ENCODE measurements at regions not wholly inside any gene's neighbourhood (a gene's known extent, or its start where the extent isn't known, plus 50 kb on each side); places are given as distances from the start of the nearest gene placed in this dataset.

DNA sequence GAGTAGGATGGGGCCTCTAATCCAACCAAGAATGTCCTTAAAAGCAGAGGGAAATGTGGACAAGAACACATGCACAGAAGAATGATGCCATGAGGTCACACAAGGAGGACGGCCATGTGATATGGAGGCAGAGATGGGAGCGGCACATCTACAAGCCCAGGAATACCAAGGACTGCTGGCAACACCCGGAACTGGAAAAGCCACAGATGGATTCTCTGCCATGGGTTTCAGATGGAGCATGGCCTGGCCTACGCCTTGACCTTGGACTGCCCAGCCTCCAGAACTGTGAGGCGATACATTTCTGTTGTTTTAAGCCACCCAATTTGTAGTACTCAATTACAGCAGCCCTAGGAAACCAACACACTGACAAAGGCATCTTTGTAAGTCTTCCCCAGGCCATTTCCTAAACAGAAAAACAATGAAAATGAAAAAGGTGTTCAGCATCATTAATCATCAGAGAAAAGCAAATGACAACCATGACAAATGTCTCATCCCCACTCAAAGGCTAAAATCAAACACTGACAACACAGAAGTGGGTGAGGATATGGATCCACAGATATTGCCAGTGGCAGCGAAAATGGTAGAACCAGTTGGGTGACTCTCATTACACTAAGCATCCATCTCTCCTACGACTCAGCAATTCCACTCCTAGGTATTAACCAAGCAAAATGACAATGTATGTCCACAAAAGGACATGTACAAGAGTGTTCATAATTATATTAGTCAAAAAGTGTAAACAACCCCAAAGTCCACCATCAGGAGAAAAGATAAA lies 76.9 kb upstream of the CNEP1R1 start:
- TF ChIP-seq, protein P1, sequence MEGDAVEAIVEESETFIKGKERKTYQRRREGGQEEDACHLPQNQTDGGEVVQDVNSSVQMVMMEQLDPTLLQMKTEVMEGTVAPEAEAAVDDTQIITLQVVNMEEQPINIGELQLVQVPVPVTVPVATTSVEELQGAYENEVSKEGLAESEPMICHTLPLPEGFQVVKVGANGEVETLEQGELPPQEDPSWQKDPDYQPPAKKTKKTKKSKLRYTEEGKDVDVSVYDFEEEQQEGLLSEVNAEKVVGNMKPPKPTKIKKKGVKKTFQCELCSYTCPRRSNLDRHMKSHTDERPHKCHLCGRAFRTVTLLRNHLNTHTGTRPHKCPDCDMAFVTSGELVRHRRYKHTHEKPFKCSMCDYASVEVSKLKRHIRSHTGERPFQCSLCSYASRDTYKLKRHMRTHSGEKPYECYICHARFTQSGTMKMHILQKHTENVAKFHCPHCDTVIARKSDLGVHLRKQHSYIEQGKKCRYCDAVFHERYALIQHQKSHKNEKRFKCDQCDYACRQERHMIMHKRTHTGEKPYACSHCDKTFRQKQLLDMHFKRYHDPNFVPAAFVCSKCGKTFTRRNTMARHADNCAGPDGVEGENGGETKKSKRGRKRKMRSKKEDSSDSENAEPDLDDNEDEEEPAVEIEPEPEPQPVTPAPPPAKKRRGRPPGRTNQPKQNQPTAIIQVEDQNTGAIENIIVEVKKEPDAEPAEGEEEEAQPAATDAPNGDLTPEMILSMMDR (IDR thresholded peaks at IDR 0.05; ENCODE audit: unreplicated experiment): no peak
- Mint-ChIP-seq H3K27me3 (no peaks in the 10 kb centered on the region), H3K27ac (no peak overlapping the region), H3K4me3 (ENCODE audit: low read depth) (no peak overlapping the region), H3K36me3 (ENCODE audit: insufficient read depth) (no peaks in the 10 kb centered on the region), H3K9me3 (ENCODE audit: low read depth) (peaks cover 9% of the 10 kb centered on the region), H3K4me1 (ENCODE audit: low read depth) (peaks cover 5% of the 10 kb centered on the region)
- DNase-seq (ENCODE audit: low spot score, unreplicated experiment): no peak

DNA sequence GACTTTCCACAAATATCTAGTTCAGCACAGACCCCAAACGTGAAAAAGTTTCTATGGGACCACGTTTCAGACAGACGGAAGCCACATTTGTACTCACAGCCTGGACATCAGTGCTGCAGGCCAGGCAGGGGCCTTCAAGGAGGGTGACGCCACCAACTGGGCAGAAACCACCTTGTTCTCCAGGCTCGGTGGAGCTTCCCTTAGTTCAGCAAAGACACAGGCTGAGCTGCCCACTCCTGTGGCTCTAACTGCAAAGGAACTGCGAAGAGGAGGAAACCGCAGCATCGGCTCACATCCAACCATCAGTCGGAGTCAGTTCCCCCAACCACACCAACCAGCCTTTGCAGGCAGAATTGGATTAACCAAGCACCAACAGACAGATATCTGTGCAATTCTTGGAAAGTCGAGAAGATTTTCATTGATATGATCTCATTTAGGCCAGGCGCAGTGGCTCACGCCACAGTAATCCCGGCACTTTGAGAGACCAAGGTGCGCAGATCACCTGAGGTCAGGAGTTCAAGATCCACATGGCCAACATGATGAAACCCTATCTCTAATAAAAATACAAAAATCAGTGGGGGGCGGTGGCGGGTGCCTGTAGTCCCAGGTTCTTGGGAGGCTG lies 73.3 kb upstream of the CNEP1R1 start:
- Mint-ChIP-seq H3K4me3 (ENCODE audit: low read depth) (no peak overlapping the region), H3K36me3 (ENCODE audit: insufficient read depth) (no peaks in the 10 kb centered on the region), H3K27ac (no peak overlapping the region), H3K9me3 (ENCODE audit: low read depth) (peaks cover 9% of the 10 kb centered on the region), H3K4me1 (ENCODE audit: low read depth) (no peaks in the 10 kb centered on the region), H3K27me3 (peaks cover 5% of the 10 kb centered on the region)
- DNase-seq (ENCODE audit: low spot score, unreplicated experiment): no peak
- TF ChIP-seq, protein P1 (IDR thresholded peaks at IDR 0.05; ENCODE audit: unreplicated experiment): no peak

DNA sequence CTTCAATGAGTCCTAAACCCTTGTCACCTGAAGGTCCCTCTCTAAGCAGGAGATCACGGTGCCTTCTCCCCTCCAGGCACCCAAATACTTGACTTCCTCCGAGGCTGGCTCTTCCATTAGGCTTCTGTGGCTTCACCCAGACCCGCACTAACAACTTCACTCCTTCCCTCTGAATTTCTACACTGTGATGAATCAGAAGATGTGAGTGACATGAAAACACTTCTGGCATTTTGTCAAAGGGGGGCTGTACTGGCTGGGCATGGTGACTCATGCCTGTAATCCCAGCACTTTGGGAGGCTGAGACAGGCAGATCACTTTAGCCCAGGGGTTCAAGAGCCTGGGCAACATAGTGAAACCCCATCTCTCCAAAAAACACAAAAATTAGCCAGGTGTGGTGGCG lies 72.6 kb upstream of the CNEP1R1 start:
- H3K27me3 Mint-ChIP-seq: peaks cover 5% of the 10 kb centered on the region
- no peak overlapping the region for H3K4me3 Mint-ChIP-seq (ENCODE audit: low read depth)
- no peaks in the 10 kb centered on the region for H3K36me3 Mint-ChIP-seq (ENCODE audit: insufficient read depth)
- peak overlapping the region; percentile 79 for H3K27ac Mint-ChIP-seq
- peaks cover 9% of the 10 kb centered on the region for H3K9me3 Mint-ChIP-seq (ENCODE audit: low read depth)
- no peak for DNase-seq (ENCODE audit: low spot score, unreplicated experiment)
- TF ChIP-seq, protein P1 (IDR thresholded peaks at IDR 0.05; ENCODE audit: unreplicated experiment): no peak
- no peaks in the 10 kb centered on the region for H3K4me1 Mint-ChIP-seq (ENCODE audit: low read depth)

DNA sequence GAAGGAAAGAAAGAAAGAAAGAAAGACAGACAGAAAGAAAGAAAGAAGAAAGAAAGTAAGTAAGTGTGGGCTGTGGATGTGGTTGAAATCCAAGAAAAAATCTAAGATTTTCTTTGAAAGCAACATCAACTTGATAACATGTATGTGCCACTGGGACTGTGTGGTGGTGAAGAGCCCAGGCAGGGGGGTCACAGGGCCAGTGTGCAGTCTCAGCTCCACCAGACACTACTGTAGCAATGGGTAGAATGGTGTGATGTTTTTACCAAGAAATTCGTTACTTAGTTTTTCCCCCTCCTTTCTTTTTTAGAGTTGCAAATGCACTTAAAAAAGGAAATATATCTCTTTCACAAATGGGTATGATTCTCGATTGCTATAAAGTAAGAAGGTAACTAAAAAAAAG lies 71.9 kb upstream of the CNEP1R1 start:
- Mint-ChIP-seq H3K4me1 (ENCODE audit: low read depth) (peaks cover 2% of the 10 kb centered on the region), H3K27ac (no peak overlapping the region), H3K27me3 (peaks cover 5% of the 10 kb centered on the region), H3K36me3 (ENCODE audit: insufficient read depth) (no peaks in the 10 kb centered on the region), H3K9me3 (ENCODE audit: low read depth) (peaks cover 9% of the 10 kb centered on the region), H3K4me3 (ENCODE audit: low read depth) (no peak overlapping the region)
- TF ChIP-seq, protein P1 (IDR thresholded peaks at IDR 0.05; ENCODE audit: unreplicated experiment): no peak
- no peak for DNase-seq (ENCODE audit: low spot score, unreplicated experiment)

DNA sequence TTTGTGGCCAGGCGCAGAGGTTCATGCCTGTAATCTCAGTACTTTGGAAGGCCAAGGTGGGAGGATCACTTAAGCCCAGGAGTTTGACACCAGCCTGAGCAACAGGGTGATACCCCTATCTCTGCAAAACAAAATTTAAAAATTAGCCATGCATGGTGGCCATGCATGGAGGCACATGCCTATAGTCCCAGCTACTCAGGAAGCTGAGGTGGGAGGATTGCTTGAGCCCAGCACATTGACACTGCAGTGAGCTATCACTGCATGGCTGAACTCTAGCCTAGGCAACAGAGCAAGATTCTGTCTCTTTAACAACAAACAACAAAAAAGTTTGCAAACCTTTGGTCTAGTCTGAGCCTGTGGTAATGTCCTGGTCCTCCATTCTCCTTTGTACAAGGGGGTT lies 69.2 kb upstream of the CNEP1R1 start:
- H3K27ac Mint-ChIP-seq: no peak overlapping the region
- no peak overlapping the region for H3K4me3 Mint-ChIP-seq (ENCODE audit: low read depth)
- DNase-seq (ENCODE audit: low spot score, unreplicated experiment): no peak
- no peaks in the 10 kb centered on the region for H3K9me3 Mint-ChIP-seq (ENCODE audit: low read depth)
- peaks cover 3% of the 10 kb centered on the region for H3K4me1 Mint-ChIP-seq (ENCODE audit: low read depth)
- H3K27me3 Mint-ChIP-seq: peaks cover 8% of the 10 kb centered on the region
- H3K36me3 Mint-ChIP-seq (ENCODE audit: insufficient read depth): no peaks in the 10 kb centered on the region
- TF ChIP-seq, protein P1 (IDR thresholded peaks at IDR 0.05; ENCODE audit: unreplicated experiment): no peak
